NT2/D1 (cell line): ENCODE measurements at regions not wholly inside any gene's neighbourhood (a gene's known extent, or its start where the extent isn't known, plus 50 kb on each side); places are given as distances from the start of the nearest gene placed in this dataset.

Experiments used
- SUZ12 ChIP-seq: IDR thresholded peaks from 2 replicates; pipeline ENCODE4 v1.6.1; 2011; ENCODE audit not compliant: insufficient read length, insufficient read depth; ENCODE audit errors: extremely low read depth
- YY1 ChIP-seq: IDR thresholded peaks from 2 replicates; pipeline ENCODE4 v1.6.1; 2011; ENCODE audit not compliant: insufficient read length, insufficient read depth

- no peak for TF ChIP-seq YY1
- TF ChIP-seq SUZ12: no peak
Measured at GRCh38 chr3:71857956-71858355, 73.0 kb upstream of the PROK2 start.
